Hematopoietic multipotent progenitor cell (in vitro differentiated cells): ENCODE measurements at regions not wholly inside any gene's neighbourhood (a gene's known extent, or its start where the extent isn't known, plus 50 kb on each side); places are given as distances from the start of the nearest gene placed in this dataset.

ENCODE experiments used
- DNase-seq, 3 donors: peaks; one replicate each; pipeline ENCODE4 v3.0.0-alpha.2; 2011 to 2015; ENCODE audit warnings: low read depth in 2 of 3, low spot score in 2 of 3

GRCh38 chr13:33766329-33767123 lies 51.4 kb upstream of the RFC3 start:
- no peak for DNase-seq

- no peak for DNase-seq
Observed at GRCh38 chr13:33767140-33767539, 50.8 kb upstream of the RFC3 start.
